PFSK-1 (cell line): ENCODE measurements at regions not wholly inside any gene's neighbourhood (a gene's known extent, or its start where the extent isn't known, plus 50 kb on each side); places are given as distances from the start of the nearest gene placed in this dataset.

ENCODE experiments used
- FOXP2 ChIP-seq: optimal IDR thresholded peaks from 2 replicates; pipeline ENCODE3; 2011; ENCODE audit warnings: borderline replicate concordance, control low read depth, inconsistent platforms; ENCODE audit not compliant: insufficient read depth; ENCODE audit errors: extremely low read length, extremely low read depth
- POLR2AphosphoS5 ChIP-seq: IDR thresholded peaks from 2 replicates; pipeline ENCODE4 v1.6.1; 2012; ENCODE audit warnings: low read depth, mild to moderate bottlenecking, control low read depth, low read length, moderate library complexity
- REST ChIP-seq, 2 experiments: IDR thresholded peaks; 2 replicates each; pipeline versions ENCODE4 v1.6.1 to v1.8.0; 2011 to 2012; ENCODE audit warnings: low read depth in 2 of 2, low read length in 2 of 2, control low read depth in 1 of 2, inconsistent platforms in 1 of 2, mild to moderate bottlenecking in 1 of 2, moderate library complexity in 1 of 2; ENCODE audit not compliant: insufficient read depth in 1 of 2
- SIN3A ChIP-seq: IDR thresholded peaks from 2 replicates; pipeline ENCODE4 v1.6.1; 2012; ENCODE audit warnings: mild to moderate bottlenecking, low read length, moderate library complexity, borderline replicate concordance; ENCODE audit not compliant: insufficient read depth
- TAF1 ChIP-seq: IDR thresholded peaks from 2 replicates; pipeline ENCODE4 v1.6.1; 2012; ENCODE audit warnings: low read length, control low read depth, borderline replicate concordance; ENCODE audit not compliant: insufficient read depth

DNA sequence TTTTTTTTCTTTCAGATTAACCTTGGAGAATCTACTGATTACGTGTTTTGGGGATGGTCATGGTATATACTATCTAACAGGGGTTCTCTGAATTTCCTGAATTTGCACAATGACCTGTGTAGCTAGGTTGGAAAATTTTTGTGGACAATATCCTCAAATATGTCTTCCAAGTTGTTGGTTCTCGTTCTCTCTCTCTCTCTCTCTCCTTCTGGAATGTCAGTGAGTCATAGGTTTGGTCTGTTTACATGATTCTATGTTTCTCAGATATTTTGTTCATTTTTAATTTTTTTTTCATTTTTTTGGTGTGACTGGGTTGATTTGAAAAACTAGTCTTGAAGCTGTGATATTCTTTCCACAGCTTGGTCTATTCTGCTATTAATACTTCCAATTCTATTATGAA, 604.0 kb upstream of the ANO3 start:
- TF ChIP-seq FOXP2, result no peak
- no peak for TF ChIP-seq SIN3A
- no peak for TF ChIP-seq POLR2AphosphoS5
- TF ChIP-seq REST (IDR thresholded peaks at IDR 0.05; ENCODE audit: insufficient read depth in 1 of 2, low read depth in 2 of 2, low read length in 2 of 2), result no peak
- TF ChIP-seq TAF1, result no peak
